Pancreas (tissue), 10 donors: ENCODE measurements at regions not wholly inside any gene's neighbourhood (a gene's known extent, or its start where the extent isn't known, plus 50 kb on each side); places are given as distances from the start of the nearest gene placed in this dataset.
"Not testable (repeated sequence)": the region's sequence is repeated elsewhere in the genome, so short reads cannot be mapped to it uniquely, and the experiment has no call there.

Experiments
- ATAC-seq, 4 donors: fragments of 200-7000 bp; cut with Tn5 transposase; one replicate each; pipeline versions ENCODE4 v1.8.0 to v1.9.1; 2020; ENCODE audit warnings: mild to moderate bottlenecking in 4 of 4, moderate library complexity in 4 of 4
- DNase-seq, 6 donors: peaks; one replicate each; pipeline ENCODE4 v3.0.0-alpha.2; 2020
- FAIRE-seq: peaks from 2 replicates; lab custom pipeline; 2012; peaks lifted over from hg19 to GRCh38; lab: Jason Lieb, UNC
- H3K27ac ChIP-seq, 4 donors: fragments of 200-600 bp; sonication (generic); 1 replicate in 3 of 4; 2 replicates in 1 of 4; pipeline versions ENCODE4 v1.5.0 to v1.8.0; 2020
- H3K27me3 ChIP-seq, 4 donors: fragments of 200-600 bp; one replicate each; pipeline ENCODE4 v1.8.0; 2021
- H3K36me3 ChIP-seq, 3 donors: fragments of 200-600 bp; sonication (generic) in 1 of 3; one replicate each; pipeline versions ENCODE4 v1.5.0 to v1.8.0; 2020 to 2021
- H3K4me1 ChIP-seq, 3 donors: fragments of 200-600 bp; one replicate each; pipeline ENCODE4 v1.8.0; 2021
- H3K4me3 ChIP-seq, 4 donors: fragments of 200-600 bp; sonication (generic) in 2 of 4; one replicate each; pipeline versions ENCODE4 v1.5.0 to v1.8.0; 2020 to 2021
- H3K9me3 ChIP-seq, 4 donors: fragments of 200-600 bp; one replicate each; pipeline ENCODE4 v1.8.0; 2021
- CTCF ChIP-seq, 4 donors: fragments of 200-600 bp; sonication (generic) in 3 of 4; IDR thresholded peaks; one replicate each; pipeline versions ENCODE4 v1.5.0 to v1.8.0; 2021; ENCODE audit warnings: antibody characterized with exemption in 4 of 4
- whole genome bisulfite sequencing, 2 donors: extraction: QIAGEN DNeasy Blood & Tissue Kit; methylation state at CpG; one replicate each; pipeline ENCODE4 v1.1.7; 2013; 5-methylcytosine and 5-hydroxymethylcytosine counted together
- intact Hi-C, 3 donors: fragments of 100-400 bp; cut with DNase I; formaldehyde crosslinking; loops; one replicate each; pipeline versions ENCODE4 v1.11.1 to v1.14.2; 2022
- donor health status: healthy with polysubstance abuse.
- donor health status: DM: no; HTN: no; CAD: no; lungs with moderate emphysema.
- donor health status: DM: no; HTN: no; CAD: no.
- donor health status: control.
- donor health status: control.
- donor health status: Bipolar disorder and iron deficiency.
- donor health status: DM: yes; HTN: yes; CAD: no.
- donor health status: DM: no; HTN: no; CAD: no.
- donor health status: DM: no; HTN: no; CAD: no.
- donor health status: DM: yes; HTN: yes; CAD: no.

GRCh38 chrX:55907968-55908607, 190.5 kb downstream of the RRAGB start:
- peak; percentile 27 to 62 (median 48) for DNase-seq
- intact Hi-C loops = no loop called here
- 1 to 20% methylated on average over 20 of the region's 20 CpGs for WGBS, 2 donors
- Histone ChIP-seq H3K27ac (peak overlapping the region in 3 of 4 donors; percentile 17 to 50 (median 50)), H3K4me3 (peak overlapping the region; percentile 19 to 59 (median 42)), H3K4me1 (no peaks in the 10 kb centered on the region), H3K27me3 (no peaks in the 10 kb centered on the region), H3K36me3 (no peaks in the 10 kb centered on the region), H3K9me3 (no peaks in the 10 kb centered on the region)
- ATAC-seq = peak; percentile 89 to 90 (median 90)
- peak; percentile 32 for FAIRE-seq
- peak; percentile 15 to 33 (median 30) for TF ChIP-seq CTCF (IDR thresholded peaks at IDR 0.05)

GRCh38 chrX:55908661-55909212, 191.2 kb downstream of the RRAGB start:
- TF ChIP-seq CTCF (IDR thresholded peaks at IDR 0.05) = no peak
- peak overlapping the region; percentile 19 to 59 (median 42) for H3K4me3 ChIP-seq
- no peaks in the 10 kb centered on the region for H3K9me3 ChIP-seq
- peak overlapping the region in 3 of 4 donors; percentile 17 to 50 (median 50) for H3K27ac ChIP-seq
- no peak for FAIRE-seq
- H3K36me3 ChIP-seq = no peaks in the 10 kb centered on the region
- ATAC-seq = peak; percentile 75 to 82 (median 80)
- intact Hi-C loops = no loop called here
- WGBS, 2 donors = 1 to 27% methylated on average over 19 of the region's 19 CpGs
- H3K4me1 ChIP-seq = no peaks in the 10 kb centered on the region
- H3K27me3 ChIP-seq = no peaks in the 10 kb centered on the region
- peak in 1 of 6 donors; percentile 15 for DNase-seq

GRCh38 chrX:55919367-55920221, 202.0 kb downstream of the RRAGB start:
- intact Hi-C loops = no loop called here
- Histone ChIP-seq H3K4me3 (no peak overlapping the region), H3K4me1 (no peaks in the 10 kb centered on the region), H3K36me3 (no peaks in the 10 kb centered on the region), H3K9me3 (no peaks in the 10 kb centered on the region), H3K27me3 (no peaks in the 10 kb centered on the region), H3K27ac (no peak overlapping the region)
- FAIRE-seq = no peak
- no peak for ATAC-seq
- WGBS, 2 donors = 68 to 93% methylated on average over 12 of the region's 12 CpGs
- TF ChIP-seq CTCF (IDR thresholded peaks at IDR 0.05) = no peak
- peak in 1 of 6 donors; percentile 22 for DNase-seq

- TF ChIP-seq CTCF (IDR thresholded peaks at IDR 0.05) = no peak
- intact Hi-C loops = no loop called here
- ATAC-seq (no peak), DNase-seq (no peak), FAIRE-seq (peak; percentile 59)
- no peaks in the 10 kb centered on the region for H3K27me3 ChIP-seq
- H3K36me3 ChIP-seq = no peaks in the 10 kb centered on the region
- no peak overlapping the region for H3K27ac ChIP-seq
- WGBS, 2 donors = 66 to 87% methylated on average over 6 of the region's 6 CpGs
- no peak overlapping the region for H3K4me3 ChIP-seq
- no peaks in the 10 kb centered on the region for H3K4me1 ChIP-seq
- H3K9me3 ChIP-seq = no peaks in the 10 kb centered on the region
These were observed 207.0 kb downstream of the RRAGB start for GRCh38 chrX:55924574-55924973.

GRCh38 chrX:55928529-55928928, 211.0 kb downstream of the RRAGB start:
- FAIRE-seq, H3K4me3 ChIP-seq, H3K9me3 ChIP-seq, DNase-seq, H3K36me3 ChIP-seq, H3K27me3 ChIP-seq, ATAC-seq, H3K27ac ChIP-seq, H3K4me1 ChIP-seq, intact Hi-C loops: not testable (repeated sequence)
